HCT116 (cell line): ENCODE measurements at regions not wholly inside any gene's neighbourhood (a gene's known extent, or its start where the extent isn't known, plus 50 kb on each side); places are given as distances from the start of the nearest gene placed in this dataset.
"Not testable (repeated sequence)": the region's sequence is repeated elsewhere in the genome, so short reads cannot be mapped to it uniquely, and the experiment has no call there.

Experiments
- ATAC-seq: fragments of 200-7000 bp; cut with Tn5 transposase; 2 replicates; pipeline ENCODE4 v1.9.1; 2020; ENCODE audit warnings: mild to moderate bottlenecking, moderate library complexity
- BruUV-seq: library from RNA; stranded (reverse); fragments of 400-500 nt; replicated peaks from 2 replicates; lab custom pipeline; 2021; lab: Mats Ljungman, UMichigan
- CTCF ChIA-PET: fragments of 300-600 bp; sonication (Branson Sonifier 250); formaldehyde crosslinking; loops from one replicate; lab custom pipeline; 2021; ENCODE audit warnings: antibody characterized with exemption; lab: Charles Lee
- POLR2A ChIA-PET: fragments of 300-600, 350-600 bp; sonication (Branson Sonifier 250); formaldehyde crosslinking; loops from one replicate; lab custom pipeline; 2021; ENCODE audit warnings: antibody characterized with exemption; lab: Charles Lee
- RAD21 ChIA-PET, 2 experiments: fragments of 300-600 bp; sonication (Branson Sonifier 250); formaldehyde crosslinking; loops; one replicate each; lab custom pipeline; 2023; ENCODE audit warnings: low total read pairs in 2 of 2; ENCODE audit not compliant: uncharacterized antibody in 2 of 2, unreplicated experiment in 2 of 2, low non-redundant PET in 1 of 2; lab: Charles Lee
- DNase-seq: peaks from one replicate; pipeline ENCODE4 v3.0.0-alpha.2; 2010; ENCODE audit warnings: low read depth, low spot score
- H2AFZ ChIP-seq: fragments of 200-600 bp; shearing (Covaris generic), sonication (generic); 2 replicates; pipeline ENCODE4 v1.6.1; 2017; ENCODE audit warnings: low read depth, mixed run types, mixed read lengths, antibody characterized with exemption, low read length; ENCODE audit not compliant: poor library complexity, severe bottlenecking
- H3K27ac ChIP-seq: 2 replicates; pipeline ENCODE4 v1.5.1; 2012; ENCODE audit warnings: low read depth, low read length
- H3K27me3 ChIP-seq: fragments of 200-600 bp; sonication (generic); 2 replicates; pipeline ENCODE4 v1.6.1; 2016; ENCODE audit warnings: mixed run types, low read length, mixed read lengths; ENCODE audit not compliant: insufficient read depth
- H3K36me3 ChIP-seq, 2 experiments: fragments of 200-500 bp in 1 of 2; fragments of 200-600 bp in 1 of 2; sonication (Bioruptor generic) in 1 of 2; sonication (generic) in 1 of 2; 2 replicates each; pipeline versions ENCODE4 v1.5.1 to v1.6.1; 2014 to 2016; ENCODE audit warnings: low read length in 2 of 2, inconsistent platforms in 1 of 2, mixed read lengths in 1 of 2, mixed run types in 1 of 2; ENCODE audit not compliant: insufficient read depth in 2 of 2, control insufficient read depth in 1 of 2
- H3K4me1 ChIP-seq, 2 experiments: fragments of 200-600 bp in 1 of 2; sonication (generic) in 1 of 2; 2 replicates each; pipeline versions ENCODE4 v1.5.1 to v1.6.1; 2012 to 2017; ENCODE audit warnings: low read length in 2 of 2, inconsistent platforms in 1 of 2, mild to moderate bottlenecking in 1 of 2, mixed read lengths in 1 of 2, mixed run types in 1 of 2, moderate library complexity in 1 of 2; ENCODE audit not compliant: insufficient read depth in 2 of 2, control insufficient read depth in 1 of 2
- H3K4me2 ChIP-seq: fragments of 200-600 bp; sonication (generic); 2 replicates; pipeline ENCODE4 v1.6.1; 2017; ENCODE audit warnings: mixed run types, low read length, mixed read lengths
- H3K4me3 ChIP-seq, 2 experiments: fragments of 200-600 bp in 1 of 2; sonication (generic) in 1 of 2; replicated peaks in 1 of 2; 2 replicates each; pipeline ENCODE4 v1.5.1; 2011 to 2016; ENCODE audit warnings: low read length in 2 of 2, control low read depth in 1 of 2, low read depth in 1 of 2, mild to moderate bottlenecking in 1 of 2, mixed read lengths in 1 of 2, mixed run types in 1 of 2
- H3K79me2 ChIP-seq: fragments of 200-600 bp; sonication (generic); 2 replicates; pipeline ENCODE4 v1.6.1; 2017; ENCODE audit warnings: mild to moderate bottlenecking, mixed run types, low read length, moderate library complexity, mixed read lengths; ENCODE audit not compliant: insufficient read depth
- H3K9ac ChIP-seq: fragments of 200-600 bp; sonication (generic); 2 replicates; pipeline ENCODE4 v1.6.1; 2016; ENCODE audit warnings: low read length, mixed read lengths
- H3K9me2 ChIP-seq: fragments of 200-600 bp; sonication (generic), shearing (Covaris generic); 2 replicates; pipeline ENCODE4 v1.6.1; 2017; ENCODE audit warnings: mixed run types, mild to moderate bottlenecking, moderate library complexity; ENCODE audit not compliant: insufficient read depth
- H3K9me3 ChIP-seq, 2 experiments: fragments of 200-500 bp in 1 of 2; fragments of 200-600 bp in 1 of 2; sonication (Bioruptor generic) in 1 of 2; sonication (generic) in 1 of 2; 2 replicates each; pipeline ENCODE4 v1.6.1; 2014 to 2017; ENCODE audit warnings: low read length in 2 of 2, mixed read lengths in 2 of 2, inconsistent platforms in 1 of 2, low read depth in 1 of 2, mild to moderate bottlenecking in 1 of 2, mixed run types in 1 of 2, moderate library complexity in 1 of 2; ENCODE audit not compliant: control insufficient read depth in 1 of 2, insufficient read depth in 1 of 2
- H4K20me1 ChIP-seq: fragments of 200-600 bp; sonication (generic), shearing (Covaris generic); 2 replicates; pipeline ENCODE4 v1.6.1; 2017; ENCODE audit warnings: mixed run types, mild to moderate bottlenecking, moderate library complexity; ENCODE audit not compliant: insufficient read depth
- EZH2 ChIP-seq: fragments of 200-600 bp; sonication (generic); IDR thresholded peaks from 2 replicates; pipeline ENCODE4 v1.6.1; 2017; ENCODE audit warnings: antibody characterized with exemption, mixed run types
- intact Hi-C: fragments of 100-400 bp; cut with micrococcal nuclease; formaldehyde crosslinking; loops from 2 replicates; pipeline ENCODE4 v1.10.0; 2022
- TF ChIP-seq, protein P1 (sequence below): IDR thresholded peaks from 2 replicates; pipeline ENCODE4 v1.6.1; 2012; ENCODE audit warnings: low read depth

DNA sequence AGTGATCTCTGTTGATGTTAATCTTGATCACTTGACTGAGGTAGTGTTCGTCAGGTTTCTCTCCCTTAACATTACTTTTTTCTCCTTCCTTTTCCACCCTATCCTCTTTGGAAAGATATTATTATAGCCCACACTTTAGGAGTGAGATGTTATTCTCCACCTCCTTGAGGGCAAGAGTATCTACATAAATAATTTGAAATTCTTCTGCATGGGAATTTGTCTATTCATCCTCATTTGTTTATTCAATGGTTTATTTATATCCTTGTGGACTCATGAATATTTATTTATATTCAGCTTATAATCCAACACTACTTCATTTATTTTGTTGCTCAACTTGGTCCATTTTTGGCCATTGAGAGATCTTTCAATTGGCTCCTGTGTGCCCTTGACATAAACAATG, 750.4 kb downstream of the EPHA4 start:
- H3K36me3 ChIP-seq = no peaks in the 10 kb centered on the region
- CTCF ChIA-PET = no interaction called here
- H3K79me2 ChIP-seq = no peaks in the 10 kb centered on the region
- no peak overlapping the region for H3K9ac ChIP-seq
- TF ChIP-seq, protein P1, sequence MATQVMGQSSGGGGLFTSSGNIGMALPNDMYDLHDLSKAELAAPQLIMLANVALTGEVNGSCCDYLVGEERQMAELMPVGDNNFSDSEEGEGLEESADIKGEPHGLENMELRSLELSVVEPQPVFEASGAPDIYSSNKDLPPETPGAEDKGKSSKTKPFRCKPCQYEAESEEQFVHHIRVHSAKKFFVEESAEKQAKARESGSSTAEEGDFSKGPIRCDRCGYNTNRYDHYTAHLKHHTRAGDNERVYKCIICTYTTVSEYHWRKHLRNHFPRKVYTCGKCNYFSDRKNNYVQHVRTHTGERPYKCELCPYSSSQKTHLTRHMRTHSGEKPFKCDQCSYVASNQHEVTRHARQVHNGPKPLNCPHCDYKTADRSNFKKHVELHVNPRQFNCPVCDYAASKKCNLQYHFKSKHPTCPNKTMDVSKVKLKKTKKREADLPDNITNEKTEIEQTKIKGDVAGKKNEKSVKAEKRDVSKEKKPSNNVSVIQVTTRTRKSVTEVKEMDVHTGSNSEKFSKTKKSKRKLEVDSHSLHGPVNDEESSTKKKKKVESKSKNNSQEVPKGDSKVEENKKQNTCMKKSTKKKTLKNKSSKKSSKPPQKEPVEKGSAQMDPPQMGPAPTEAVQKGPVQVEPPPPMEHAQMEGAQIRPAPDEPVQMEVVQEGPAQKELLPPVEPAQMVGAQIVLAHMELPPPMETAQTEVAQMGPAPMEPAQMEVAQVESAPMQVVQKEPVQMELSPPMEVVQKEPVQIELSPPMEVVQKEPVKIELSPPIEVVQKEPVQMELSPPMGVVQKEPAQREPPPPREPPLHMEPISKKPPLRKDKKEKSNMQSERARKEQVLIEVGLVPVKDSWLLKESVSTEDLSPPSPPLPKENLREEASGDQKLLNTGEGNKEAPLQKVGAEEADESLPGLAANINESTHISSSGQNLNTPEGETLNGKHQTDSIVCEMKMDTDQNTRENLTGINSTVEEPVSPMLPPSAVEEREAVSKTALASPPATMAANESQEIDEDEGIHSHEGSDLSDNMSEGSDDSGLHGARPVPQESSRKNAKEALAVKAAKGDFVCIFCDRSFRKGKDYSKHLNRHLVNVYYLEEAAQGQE = no peak
- TF ChIP-seq EZH2 = no peak
- H3K9me3 ChIP-seq = no peaks in the 10 kb centered on the region
- H3K4me1 ChIP-seq = no peaks in the 10 kb centered on the region
- intact Hi-C loops = no loop called here
- H3K4me3 ChIP-seq = no peak overlapping the region
- POLR2A ChIA-PET = no interaction called here
- no peaks in the 10 kb centered on the region for H4K20me1 ChIP-seq
- no peaks in the 10 kb centered on the region for H3K9me2 ChIP-seq
- H3K4me2 ChIP-seq = no peak overlapping the region
- ATAC-seq = no peak
- H3K27ac ChIP-seq = no peak overlapping the region
- peaks cover 5% of the 10 kb centered on the region; the same call in 1 of the 2 replicates for H3K27me3 ChIP-seq
- H2AFZ ChIP-seq = no peak overlapping the region
- no TSS peak for BruUV-seq
- RAD21 ChIA-PET = no interaction called here
- no peak for DNase-seq

DNA sequence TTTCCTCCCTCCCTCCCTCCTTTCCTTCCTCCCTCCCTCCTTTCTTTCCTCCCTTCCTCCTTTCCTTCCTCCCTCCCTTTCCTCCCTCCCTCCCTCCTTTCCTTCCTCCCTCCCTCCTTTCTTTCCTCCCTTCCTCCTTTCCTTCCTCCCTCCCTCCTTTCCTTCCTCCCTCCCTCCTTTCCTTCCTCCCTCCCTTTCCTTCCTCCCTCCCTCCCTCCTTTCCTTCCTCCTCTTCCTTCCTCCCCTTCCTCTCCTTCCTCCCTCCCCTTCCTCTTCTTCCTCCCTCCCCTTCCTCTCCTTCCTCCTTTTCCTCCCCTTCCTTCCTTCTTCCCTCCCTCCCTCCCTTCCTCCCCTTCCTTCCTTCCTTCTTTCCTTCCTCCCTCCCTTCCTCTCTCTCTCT, 748.5 kb downstream of the EPHA4 start:
- H3K9me2 ChIP-seq, H3K4me1 ChIP-seq, DNase-seq, CTCF ChIA-PET, RAD21 ChIA-PET, H4K20me1 ChIP-seq, intact Hi-C loops, H3K9ac ChIP-seq, POLR2A ChIA-PET, H3K4me3 ChIP-seq, H3K79me2 ChIP-seq, H3K4me2 ChIP-seq, H3K27me3 ChIP-seq, H2AFZ ChIP-seq, ATAC-seq, H3K27ac ChIP-seq, BruUV-seq, H3K9me3 ChIP-seq, H3K36me3 ChIP-seq: not testable (repeated sequence)
